ENCODE measurements at regions not wholly inside any gene's neighbourhood (a gene's known extent, or its start where the extent isn't known, plus 50 kb on each side); places are given as distances from the start of the nearest gene placed in this dataset.

- TF ChIP-seq CTCF (IDR thresholded peaks at IDR 0.05; ENCODE audit: unreplicated experiment), result no peak
- Mint-ChIP-seq H3K4me1 (ENCODE audit: insufficient read depth, unreplicated experiment) (no peaks in the 10 kb centered on the region), H3K36me3 (ENCODE audit: insufficient read depth, unreplicated experiment) (no peaks in the 10 kb centered on the region), H3K27me3 (ENCODE audit: insufficient read depth, unreplicated experiment) (no peaks in the 10 kb centered on the region), H3K27ac (ENCODE audit: low read depth, unreplicated experiment) (no peak overlapping the region), H3K4me3 (ENCODE audit: unreplicated experiment) (no peak overlapping the region), H3K9me3 (ENCODE audit: unreplicated experiment) (no peaks in the 10 kb centered on the region)
- no TSS peak for BruUV-seq (replicated peaks)
- POLR2A ChIA-PET, result interaction anchor here (1.2 to 1.6 kb wide), 3 partner anchors 8 to 239 kb away, joined by 3 read pairs; no protein-coding TSS in a partner anchor
- no peak for DNase-seq (ENCODE audit: unreplicated experiment)
- intact Hi-C loops (cut with micrococcal nuclease), result no loop called here
- CTCF ChIA-PET, result interaction anchor here (0.6 to 1.3 kb wide), 8 partner anchors 14 to 443 kb away, joined by 3 to 5 read pairs (median 3); no protein-coding TSS in a partner anchor
Measured at GRCh38 chr1:232184561-232185530, 445.1 kb downstream of the SIPA1L2 start.

DNA sequence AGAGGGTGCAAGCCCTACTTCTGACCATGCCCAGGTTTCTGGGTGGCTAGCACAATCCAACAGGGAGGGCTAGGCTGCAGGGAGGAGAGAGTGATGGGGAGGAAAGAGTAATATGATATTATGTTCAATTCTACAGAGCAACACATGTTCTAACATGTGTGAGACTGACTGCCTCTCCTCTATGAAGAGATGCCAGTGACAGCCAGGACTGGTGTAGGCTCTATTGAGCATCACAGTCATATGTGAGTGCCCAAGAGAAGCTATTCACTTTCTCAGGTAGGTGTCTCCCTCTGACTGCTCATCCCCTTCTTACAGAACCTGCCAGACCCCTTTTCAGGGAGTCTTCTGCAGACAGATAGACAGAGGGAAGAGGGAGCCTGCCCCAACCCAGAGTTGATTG, 446.1 kb downstream of the SIPA1L2 start:
- intact Hi-C loops (cut with micrococcal nuclease), result no loop called here
- H3K36me3 Mint-ChIP-seq (ENCODE audit: insufficient read depth, unreplicated experiment), result no peaks in the 10 kb centered on the region
- no TSS peak for BruUV-seq (replicated peaks)
- POLR2A ChIA-PET, result interaction anchor here (1.3 to 1.6 kb wide), 2 partner anchors 9 to 240 kb away, joined by 3 read pairs; no protein-coding TSS in a partner anchor
- H3K27me3 Mint-ChIP-seq (ENCODE audit: insufficient read depth, unreplicated experiment), result no peaks in the 10 kb centered on the region
- H3K27ac Mint-ChIP-seq (ENCODE audit: low read depth, unreplicated experiment), result no peak overlapping the region
- CTCF ChIA-PET, result interaction anchor here (0.6 to 1.2 kb wide), 4 partner anchors 13 to 427 kb away, joined by 3 to 6 read pairs (median 3); no protein-coding TSS in a partner anchor
- H3K4me1 Mint-ChIP-seq (ENCODE audit: insufficient read depth, unreplicated experiment), result no peaks in the 10 kb centered on the region
- H3K9me3 Mint-ChIP-seq (ENCODE audit: unreplicated experiment), result no peaks in the 10 kb centered on the region
- no peak for TF ChIP-seq CTCF (IDR thresholded peaks at IDR 0.05; ENCODE audit: unreplicated experiment)
- H3K4me3 Mint-ChIP-seq (ENCODE audit: unreplicated experiment), result no peak overlapping the region
- DNase-seq (ENCODE audit: unreplicated experiment), result peak; percentile 22

GRCh38 chr1:232183266-232183800, 446.6 kb downstream of the SIPA1L2 start:
- Mint-ChIP-seq H3K9me3 (ENCODE audit: unreplicated experiment) (no peaks in the 10 kb centered on the region), H3K27me3 (ENCODE audit: insufficient read depth, unreplicated experiment) (no peaks in the 10 kb centered on the region), H3K4me3 (ENCODE audit: unreplicated experiment) (no peak overlapping the region), H3K27ac (ENCODE audit: low read depth, unreplicated experiment) (no peak overlapping the region), H3K4me1 (ENCODE audit: insufficient read depth, unreplicated experiment) (no peaks in the 10 kb centered on the region), H3K36me3 (ENCODE audit: insufficient read depth, unreplicated experiment) (no peaks in the 10 kb centered on the region)
- POLR2A ChIA-PET, result interaction anchor here (1.6 to 1.8 kb wide), 2 partner anchors 14 to 240 kb away, joined by 3 to 4 read pairs; no protein-coding TSS in a partner anchor
- TF ChIP-seq CTCF (IDR thresholded peaks at IDR 0.05; ENCODE audit: unreplicated experiment), result no peak
- BruUV-seq (replicated peaks), result no TSS peak
- intact Hi-C loops (cut with micrococcal nuclease), result no loop called here
- CTCF ChIA-PET, result interaction anchor here (0.6 to 1.2 kb wide), 3 partner anchors 11 to 427 kb away, joined by 3 to 6 read pairs (median 3); no protein-coding TSS in a partner anchor
- DNase-seq (ENCODE audit: unreplicated experiment), result no peak

- POLR2A ChIA-PET, result interaction anchor here (0.6 to 1.8 kb wide), 2 partner anchors 13 to 1150 kb away, joined by 3 to 4 read pairs; no protein-coding TSS in a partner anchor
- intact Hi-C loops (cut with micrococcal nuclease), result no loop called here
- Mint-ChIP-seq H3K4me1 (ENCODE audit: insufficient read depth, unreplicated experiment) (no peaks in the 10 kb centered on the region), H3K27me3 (ENCODE audit: insufficient read depth, unreplicated experiment) (no peaks in the 10 kb centered on the region), H3K9me3 (ENCODE audit: unreplicated experiment) (no peaks in the 10 kb centered on the region), H3K36me3 (ENCODE audit: insufficient read depth, unreplicated experiment) (no peaks in the 10 kb centered on the region), H3K27ac (ENCODE audit: low read depth, unreplicated experiment) (no peak overlapping the region), H3K4me3 (ENCODE audit: unreplicated experiment) (no peak overlapping the region)
- no peak for DNase-seq (ENCODE audit: unreplicated experiment)
- CTCF ChIA-PET, result interaction anchor here (1.0 to 1.2 kb wide), 2 partner anchors 9 to 426 kb away, joined by 3 read pairs; no protein-coding TSS in a partner anchor
- TF ChIP-seq CTCF (IDR thresholded peaks at IDR 0.05; ENCODE audit: unreplicated experiment), result no peak
- BruUV-seq (replicated peaks), result no TSS peak
Measured at GRCh38 chr1:232182236-232182635, 447.7 kb downstream of the SIPA1L2 start.

Measured in MCF 10A (cell line).